Pancreas (tissue), 10 donors: ENCODE measurements at regions not wholly inside any gene's neighbourhood (a gene's known extent, or its start where the extent isn't known, plus 50 kb on each side); places are given as distances from the start of the nearest gene placed in this dataset.

Source experiments
- ATAC-seq, 4 donors: fragments of 200-7000 bp; cut with Tn5 transposase; one replicate each; pipeline versions ENCODE4 v1.8.0 to v1.9.1; 2020; ENCODE audit warnings: mild to moderate bottlenecking in 4 of 4, moderate library complexity in 4 of 4
- DNase-seq, 6 donors: peaks; one replicate each; pipeline ENCODE4 v3.0.0-alpha.2; 2020
- FAIRE-seq: peaks from 2 replicates; lab custom pipeline; 2012; peaks lifted over from hg19 to GRCh38; lab: Jason Lieb, UNC
- H3K27ac ChIP-seq, 4 donors: fragments of 200-600 bp; sonication (generic); 1 replicate in 3 of 4; 2 replicates in 1 of 4; pipeline versions ENCODE4 v1.5.0 to v1.8.0; 2020
- H3K27me3 ChIP-seq, 4 donors: fragments of 200-600 bp; one replicate each; pipeline ENCODE4 v1.8.0; 2021
- H3K36me3 ChIP-seq, 3 donors: fragments of 200-600 bp; sonication (generic) in 1 of 3; one replicate each; pipeline versions ENCODE4 v1.5.0 to v1.8.0; 2020 to 2021
- H3K4me1 ChIP-seq, 3 donors: fragments of 200-600 bp; one replicate each; pipeline ENCODE4 v1.8.0; 2021
- H3K4me3 ChIP-seq, 4 donors: fragments of 200-600 bp; sonication (generic) in 2 of 4; one replicate each; pipeline versions ENCODE4 v1.5.0 to v1.8.0; 2020 to 2021
- H3K9me3 ChIP-seq, 4 donors: fragments of 200-600 bp; one replicate each; pipeline ENCODE4 v1.8.0; 2021
- CTCF ChIP-seq, 4 donors: fragments of 200-600 bp; sonication (generic) in 3 of 4; IDR thresholded peaks; one replicate each; pipeline versions ENCODE4 v1.5.0 to v1.8.0; 2021; ENCODE audit warnings: antibody characterized with exemption in 4 of 4
- WGBS, 2 donors: extraction: QIAGEN DNeasy Blood & Tissue Kit; methylation state at CpG; one replicate each; pipeline ENCODE4 v1.1.7; 2013; 5-methylcytosine and 5-hydroxymethylcytosine counted together
- intact Hi-C, 3 donors: fragments of 100-400 bp; cut with DNase I; formaldehyde crosslinking; loops; one replicate each; pipeline versions ENCODE4 v1.11.1 to v1.14.2; 2022
- donor health status: healthy with polysubstance abuse.
- donor health status: DM: no; HTN: no; CAD: no; lungs with moderate emphysema.
- donor health status: DM: no; HTN: no; CAD: no.
- donor health status: control.
- donor health status: control.
- donor health status: Bipolar disorder and iron deficiency.
- donor health status: DM: yes; HTN: yes; CAD: no.
- donor health status: DM: no; HTN: no; CAD: no.
- donor health status: DM: no; HTN: no; CAD: no.
- donor health status: DM: yes; HTN: yes; CAD: no.

- peak; percentile 51 to 89 (median 78) for DNase-seq
- intact Hi-C loops, result no loop called here
- no peak for FAIRE-seq
Measured at GRCh38 chr22:27331526-27332281, 469.9 kb downstream of the MN1 start.

GRCh38 chr22:27335102-27335660 is 466.4 kb downstream of the MN1 start:
- no peaks in the 10 kb centered on the region for H3K27me3 ChIP-seq
- no peak overlapping the region for H3K27ac ChIP-seq
- no peak overlapping the region for H3K4me3 ChIP-seq
- WGBS, 2 donors, result 53 to 93% methylated on average over 3 of the region's 3 CpGs
- no peaks in the 10 kb centered on the region for H3K4me1 ChIP-seq
- intact Hi-C loops, result no loop called here
- no peaks in the 10 kb centered on the region for H3K9me3 ChIP-seq
- no peak for TF ChIP-seq CTCF (IDR thresholded peaks at IDR 0.05)
- H3K36me3 ChIP-seq, result no peaks in the 10 kb centered on the region
- no peak for DNase-seq
- no peak for FAIRE-seq
- ATAC-seq, result no peak

More at GRCh38 chr22:27331526-27332281, 469.9 kb downstream of the MN1 start:
- H3K4me3 ChIP-seq, result no peak overlapping the region
- H3K9me3 ChIP-seq, result no peaks in the 10 kb centered on the region
- no peak overlapping the region for H3K27ac ChIP-seq
- no peaks in the 10 kb centered on the region for H3K4me1 ChIP-seq
- peak; percentile 15 to 46 (median 28) for TF ChIP-seq CTCF (IDR thresholded peaks at IDR 0.05)
- no peaks in the 10 kb centered on the region for H3K27me3 ChIP-seq
- peak; percentile 92 to 97 (median 96) for ATAC-seq
- WGBS, 2 donors, result 16 to 20% methylated on average over 16 of the region's 16 CpGs
- no peaks in the 10 kb centered on the region for H3K36me3 ChIP-seq

- Histone ChIP-seq H3K27ac (no peak overlapping the region), H3K36me3 (no peaks in the 10 kb centered on the region), H3K9me3 (no peaks in the 10 kb centered on the region), H3K27me3 (no peaks in the 10 kb centered on the region), H3K4me3 (no peak overlapping the region), H3K4me1 (no peaks in the 10 kb centered on the region)
- 74 to 78% methylated on average over 10 of the region's 10 CpGs for WGBS, 2 donors
- intact Hi-C loops, result no loop called here
- no peak for FAIRE-seq
- ATAC-seq, result no peak
- DNase-seq, result no peak
- no peak for TF ChIP-seq CTCF (IDR thresholded peaks at IDR 0.05)
Measured at GRCh38 chr22:27336151-27337090, 465.1 kb downstream of the MN1 start.

GRCh38 chr22:27337676-27338075 is 463.9 kb downstream of the MN1 start:
- H3K36me3 ChIP-seq, result no peaks in the 10 kb centered on the region
- WGBS, 2 donors, result 90 to 94% methylated on average over 2 of the region's 2 CpGs
- no peaks in the 10 kb centered on the region for H3K4me1 ChIP-seq
- no peak overlapping the region for H3K27ac ChIP-seq
- TF ChIP-seq CTCF (IDR thresholded peaks at IDR 0.05), result no peak
- no peak for FAIRE-seq
- H3K27me3 ChIP-seq, result no peaks in the 10 kb centered on the region
- no peak overlapping the region for H3K4me3 ChIP-seq
- no peak for ATAC-seq
- intact Hi-C loops, result no loop called here
- no peak for DNase-seq
- no peaks in the 10 kb centered on the region for H3K9me3 ChIP-seq
